ENCODE measurements at regions not wholly inside any gene's neighbourhood (a gene's known extent, or its start where the extent isn't known, plus 50 kb on each side); places are given as distances from the start of the nearest gene placed in this dataset.

- H2BK12ac ChIP-seq (ENCODE audit: low read depth, low read length): no peak overlapping the region
- no peaks in the 10 kb centered on the region for H3K36me3 ChIP-seq (ENCODE audit: control insufficient read depth in 2 of 4, insufficient read depth in 4 of 4, low read length in 3 of 4)
- no peak overlapping the region for H3K18ac ChIP-seq (ENCODE audit: extremely low read depth, low read length)
- H2AFZ ChIP-seq (ENCODE audit: low read length): no peak overlapping the region
- FAIRE-seq (no peak), DNase-seq (ENCODE audit: low read depth in 1 of 2, low spot score in 2 of 2) (no peak)
- H3K14ac ChIP-seq (ENCODE audit: insufficient read length): no peak overlapping the region
- no peak overlapping the region for H4K5ac ChIP-seq (ENCODE audit: insufficient read length, low read depth, low read length)
- no peaks in the 10 kb centered on the region for H3K79me1 ChIP-seq (ENCODE audit: low read depth, low read length)
- no peak overlapping the region for H3K56ac ChIP-seq (replicated peaks; ENCODE audit: insufficient read length, low read depth, low read length)
- no peaks in the 10 kb centered on the region for H3K9me3 ChIP-seq (ENCODE audit: insufficient read depth in 2 of 2, low read depth in 1 of 2, low read length in 1 of 2)
- no peaks in the 10 kb centered on the region for H4K20me1 ChIP-seq (replicated peaks in 1 of 2; ENCODE audit: control insufficient read depth in 1 of 2, insufficient read depth in 2 of 2, low read length in 2 of 2)
- H2BK120ac ChIP-seq (replicated peaks; ENCODE audit: low read depth, low read length): no peak overlapping the region
- H3K4me2 ChIP-seq (ENCODE audit: insufficient read depth in 1 of 2, low read depth in 2 of 2, low read length in 2 of 2): no peak overlapping the region
- H2BK20ac ChIP-seq (ENCODE audit: low read length): no peak overlapping the region
- H4K8ac ChIP-seq (ENCODE audit: extremely low read depth, insufficient read depth, low read length): no peak overlapping the region
- H3K9ac ChIP-seq (replicated peaks in 1 of 4; ENCODE audit: extremely low read depth in 1 of 4, low read depth in 3 of 4, low read length in 3 of 4): no peak overlapping the region
- WGBS, 2 experiments (ENCODE audit: extremely low coverage in 1 of 2, insufficient coverage in 1 of 2, insufficient read length in 1 of 2, insufficient replicate concordance in 2 of 2, low coverage in 1 of 2, low lambda C conversion rate in 2 of 2, missing lambda C conversion rate in 1 of 2): 86% methylated on average over 1 of the region's 1 CpG; no CpG with 5 or more reads in 1 of the 2 experiments
- H3K4me3 ChIP-seq (ENCODE audit: extremely low read depth in 1 of 4, insufficient read depth in 2 of 4, low read depth in 3 of 4, low read length in 4 of 4): no peak overlapping the region
- no peak overlapping the region for H4K91ac ChIP-seq (replicated peaks; ENCODE audit: insufficient read length, low read length)
- no peak overlapping the region for H2AK5ac ChIP-seq (ENCODE audit: low read depth, low read length)
- no peaks in the 10 kb centered on the region for H3K27me3 ChIP-seq (replicated peaks in 1 of 4; ENCODE audit: control insufficient read depth in 3 of 4, extremely low read depth in 1 of 4, insufficient read depth in 3 of 4, low read length in 3 of 4)
- H3K23me2 ChIP-seq (ENCODE audit: low read depth, low read length): no peaks in the 10 kb centered on the region
- ChIA-PET POLR2A (ENCODE audit: partially characterized antibody) (no interaction called here), CTCF (ENCODE audit: partially characterized antibody) (interaction anchor here (1.7 to 1.9 kb wide), 2 partner anchors 10 to 21 kb away, joined by 6 to 8 read pairs; no protein-coding TSS in a partner anchor)
- no peaks in the 10 kb centered on the region for H3K79me2 ChIP-seq (ENCODE audit: control insufficient read depth in 1 of 2, insufficient read depth in 2 of 2, low read length in 2 of 2)
- no peak overlapping the region for H3K27ac ChIP-seq (ENCODE audit: low read depth, low read length)
- no peak overlapping the region for H2BK5ac ChIP-seq (ENCODE audit: low read depth, low read length)
- no peak overlapping the region for H2BK15ac ChIP-seq (ENCODE audit: low read length)
- H3K4me1 ChIP-seq (replicated peaks in 1 of 4; ENCODE audit: control insufficient read depth in 3 of 4, insufficient read depth in 4 of 4, low read length in 3 of 4): no peaks in the 10 kb centered on the region
- no peak overlapping the region for H3K23ac ChIP-seq (ENCODE audit: insufficient read length)
- no peak overlapping the region for H3K4ac ChIP-seq (replicated peaks; ENCODE audit: insufficient read length, low read depth, low read length)
- TF ChIP-seq SIX5 (IDR thresholded peaks at IDR 0.05; ENCODE audit: low read depth, low read length) (no peak), CREB1 (IDR thresholded peaks at IDR 0.05) (no peak), FOSL1 (IDR thresholded peaks at IDR 0.05; ENCODE audit: insufficient read depth, low read depth, low read length) (no peak), ZNF274 (IDR thresholded peaks at IDR 0.05; ENCODE audit: borderline replicate concordance, extremely low read depth, low read length) (no peak)
Observed at GRCh38 chr11:101738452-101738851, 154.6 kb upstream of the TRPC6 start.
